ENCODE measurements at regions not wholly inside any gene's neighbourhood (a gene's known extent, or its start where the extent isn't known, plus 50 kb on each side); places are given as distances from the start of the nearest gene placed in this dataset.

- TF ChIP-seq RARB (CRISPR knock-in tag; IDR thresholded peaks at IDR 0.05) = no peak
- TF ChIP-seq CTCF (IDR thresholded peaks at IDR 0.05) = no peak
- no peak for TF ChIP-seq HOXB13 (CRISPR knock-in tag; IDR thresholded peaks at IDR 0.05; ENCODE audit: low read depth)
- no peak for TF ChIP-seq SREBF2 (IDR thresholded peaks at IDR 0.05)
- no peak for TF ChIP-seq POLR2A (IDR thresholded peaks at IDR 0.05; ENCODE audit: low read length)
Measured at GRCh38 chr11:69906453-69906907, 87.3 kb upstream of the FGF3 start.

All from A549 (cell line).